H9 (cell line): ENCODE measurements at regions not wholly inside any gene's neighbourhood (a gene's known extent, or its start where the extent isn't known, plus 50 kb on each side); places are given as distances from the start of the nearest gene placed in this dataset.

Source experiments
- DNase-seq: peaks from one replicate; pipeline ENCODE4 v3.0.0-alpha.2; 2017
- H2AFZ ChIP-seq: one replicate; pipeline ENCODE4 v1.6.1; 2013; ENCODE audit warnings: mild to moderate bottlenecking, low read length, control low read depth, moderate library complexity
- H2AK5ac ChIP-seq: 2 replicates; pipeline ENCODE4 v1.6.1; 2013; ENCODE audit warnings: low read length, control low read depth, mixed read lengths; ENCODE audit not compliant: insufficient read length
- H2BK120ac ChIP-seq: one replicate; pipeline ENCODE4 v1.6.1; 2013; ENCODE audit warnings: low read depth, mild to moderate bottlenecking, low read length, control low read depth, inconsistent platforms; ENCODE audit not compliant: poor library complexity, severe bottlenecking
- H2BK12ac ChIP-seq: 2 replicates; pipeline ENCODE4 v1.6.1; 2013; ENCODE audit warnings: low read length, control low read depth, mixed read lengths, low read depth; ENCODE audit not compliant: insufficient read length
- H2BK15ac ChIP-seq: 2 replicates; pipeline ENCODE4 v1.6.1; 2013; ENCODE audit warnings: low read depth, low read length, control low read depth
- H2BK20ac ChIP-seq: one replicate; pipeline ENCODE4 v1.6.1; 2013; ENCODE audit warnings: low read depth, mild to moderate bottlenecking, low read length, control low read depth, inconsistent platforms; ENCODE audit not compliant: poor library complexity, severe bottlenecking
- H2BK5ac ChIP-seq: 2 replicates; pipeline ENCODE4 v1.6.1; 2013; ENCODE audit warnings: low read length, control low read depth, mixed read lengths; ENCODE audit not compliant: insufficient read length
- H3K14ac ChIP-seq: 2 replicates; pipeline ENCODE4 v1.6.1; 2013; ENCODE audit warnings: low read length, control low read depth; ENCODE audit not compliant: insufficient read depth
- H3K18ac ChIP-seq: 2 replicates; pipeline ENCODE4 v1.6.1; 2013; ENCODE audit warnings: low read depth, mild to moderate bottlenecking, mixed read lengths, low read length, control low read depth; ENCODE audit not compliant: insufficient read length
- H3K23ac ChIP-seq: 2 replicates; pipeline ENCODE4 v1.6.1; 2013; ENCODE audit warnings: low read length, control low read depth, mixed read lengths, low read depth; ENCODE audit not compliant: insufficient read length
- H3K23me2 ChIP-seq: 2 replicates; pipeline ENCODE4 v1.6.1; 2013; ENCODE audit warnings: low read depth, mild to moderate bottlenecking, mixed read lengths, low read length, control low read depth; ENCODE audit not compliant: insufficient read length, poor library complexity, severe bottlenecking
- H3K27ac ChIP-seq: 2 replicates; pipeline ENCODE4 v1.5.1; 2013; ENCODE audit warnings: low read length, control low read depth, mixed read lengths, low read depth; ENCODE audit not compliant: insufficient read length
- H3K27me3 ChIP-seq: 2 replicates; pipeline ENCODE4 v1.6.1; 2013; ENCODE audit warnings: low read length, control low read depth, inconsistent platforms; ENCODE audit not compliant: insufficient read depth
- H3K4ac ChIP-seq: 2 replicates; pipeline ENCODE4 v1.6.1; 2013; ENCODE audit warnings: low read depth, mild to moderate bottlenecking, control low read depth, inconsistent platforms, low read length, moderate library complexity
- H3K4me1 ChIP-seq: 2 replicates; pipeline ENCODE4 v1.6.1; 2013; ENCODE audit warnings: low read length, control low read depth, inconsistent platforms; ENCODE audit not compliant: insufficient read depth
- H3K4me2 ChIP-seq: 2 replicates; pipeline ENCODE4 v1.6.1; 2013; ENCODE audit warnings: low read length, control low read depth, mixed read lengths; ENCODE audit not compliant: insufficient read length, insufficient read depth
- H3K56ac ChIP-seq: 2 replicates; pipeline ENCODE4 v1.6.1; 2013; ENCODE audit warnings: low read depth, mild to moderate bottlenecking, mixed read lengths, low read length, control low read depth; ENCODE audit not compliant: insufficient read length
- H3K79me1 ChIP-seq: 2 replicates; pipeline ENCODE4 v1.6.1; 2013; ENCODE audit warnings: low read depth, mild to moderate bottlenecking, moderate library complexity, low read length, control low read depth, inconsistent platforms; ENCODE audit not compliant: insufficient read depth, poor library complexity, severe bottlenecking
- H3K79me2 ChIP-seq: 2 replicates; pipeline ENCODE4 v1.6.1; 2013; ENCODE audit warnings: low read length, control low read depth, inconsistent platforms; ENCODE audit not compliant: insufficient read depth
- H3K9ac ChIP-seq: 2 replicates; pipeline ENCODE4 v1.6.1; 2013; ENCODE audit warnings: low read length, control low read depth, mixed read lengths; ENCODE audit not compliant: insufficient read length; ENCODE audit errors: extremely low read depth
- H3K9me3 ChIP-seq: one replicate; pipeline ENCODE4 v1.6.1; 2013; ENCODE audit warnings: low read depth, low read length, inconsistent platforms; ENCODE audit not compliant: control insufficient read depth
- H3T11ph ChIP-seq: one replicate; pipeline ENCODE4 v1.6.1; 2013; ENCODE audit warnings: mild to moderate bottlenecking, low read length, control low read depth, inconsistent platforms
- H4K20me1 ChIP-seq: one replicate; pipeline ENCODE4 v1.6.1; 2013; ENCODE audit not compliant: control insufficient read depth, insufficient read length, insufficient read depth
- H4K5ac ChIP-seq: 2 replicates; pipeline ENCODE4 v1.6.1; 2013; ENCODE audit warnings: low read depth, mild to moderate bottlenecking, mixed read lengths, low read length, control low read depth; ENCODE audit not compliant: insufficient read length
- H4K8ac ChIP-seq: replicated peaks from 2 replicates; pipeline ENCODE4 v1.6.1; 2013; ENCODE audit warnings: low read length, control low read depth, mixed read lengths, low read depth; ENCODE audit not compliant: insufficient read length
- H4K91ac ChIP-seq: 2 replicates; pipeline ENCODE4 v1.6.1; 2013; ENCODE audit warnings: low read depth, mild to moderate bottlenecking, moderate library complexity, mixed read lengths, low read length, control low read depth; ENCODE audit not compliant: insufficient read length
- H3K27ac Mint-ChIP-seq, 3 experiments: 2 replicates in 2 of 3; 3 replicates in 1 of 3; pipeline ENCODE4 v1.8.0; 2020 to 2021; ENCODE audit warnings: mixed read lengths in 3 of 3, mild to moderate bottlenecking in 1 of 3, moderate library complexity in 1 of 3
- H3K27me3 Mint-ChIP-seq: 2 replicates; pipeline ENCODE4 v1.8.0; 2021; ENCODE audit warnings: low read depth, mild to moderate bottlenecking, moderate library complexity, mixed read lengths
- H3K36me3 Mint-ChIP-seq, 3 experiments: 2 replicates in 2 of 3; 3 replicates in 1 of 3; pipeline ENCODE4 v1.8.0; 2020 to 2021; ENCODE audit warnings: low read depth in 3 of 3, mixed read lengths in 3 of 3; ENCODE audit not compliant: insufficient read depth in 1 of 3
- H3K4me1 Mint-ChIP-seq, 2 experiments: 2 replicates each; pipeline ENCODE4 v1.8.0; 2020; ENCODE audit warnings: mixed read lengths in 2 of 2
- H3K4me3 Mint-ChIP-seq, 2 experiments: 2 replicates in 1 of 2; 3 replicates in 1 of 2; pipeline ENCODE4 v1.8.0; 2020 to 2021; ENCODE audit warnings: mild to moderate bottlenecking in 2 of 2, mixed read lengths in 2 of 2, moderate library complexity in 1 of 2
- H3K9me3 Mint-ChIP-seq, 2 experiments: 2 replicates in 1 of 2; 3 replicates in 1 of 2; pipeline ENCODE4 v1.8.0; 2020; ENCODE audit warnings: mild to moderate bottlenecking in 2 of 2, mixed read lengths in 2 of 2, moderate library complexity in 1 of 2
- CTCF ChIP-seq: fragments of 200-600 bp; sonication (generic); conservative IDR thresholded peaks from 3 replicates; pipeline ENCODE4 v1.8.0; 2021; ENCODE audit warnings: antibody characterized with exemption, mild to moderate bottlenecking
- WGBS: extraction: QIAGEN DNeasy Blood & Tissue Kit; methylation state at CpG from one replicate; pipeline ENCODE4 v1.1.7; 2013; ENCODE audit warnings: missing lambda C conversion rate, low lambda C conversion rate, mixed read lengths; ENCODE audit not compliant: insufficient read length; ENCODE audit errors: extremely low coverage; 5-methylcytosine and 5-hydroxymethylcytosine counted together

DNA sequence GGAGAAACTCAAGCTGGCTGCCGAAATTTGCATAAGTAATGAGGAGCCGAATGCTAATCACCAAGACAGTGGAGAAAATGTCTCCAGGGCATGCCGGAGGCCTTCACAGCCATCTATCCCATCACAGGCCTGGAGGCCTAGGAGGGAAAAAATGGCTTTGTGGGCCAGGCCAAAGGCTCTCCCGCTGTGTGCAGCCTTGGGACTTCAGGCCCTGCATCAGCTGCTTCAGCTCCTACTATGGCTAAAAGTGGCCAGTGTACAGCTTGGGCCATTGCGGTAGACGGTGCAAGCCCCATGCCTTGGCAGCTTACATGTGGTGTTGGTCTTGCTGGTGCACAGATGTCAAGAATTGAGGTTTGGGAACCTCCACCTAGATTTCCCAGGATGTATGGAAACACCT is 162.6 kb upstream of the FAM47A start:
- Histone ChIP-seq H3K23ac (no peak overlapping the region), H2AFZ (no peak overlapping the region), H3T11ph (no peak overlapping the region), H3K9ac (no peak overlapping the region), H3K79me1 (no peaks in the 10 kb centered on the region), H4K91ac (no peak overlapping the region), H2BK20ac (no peak overlapping the region), H2BK120ac (no peak overlapping the region), H3K18ac (no peak overlapping the region), H2AK5ac (no peak overlapping the region), H2BK12ac (no peak overlapping the region), H3K4me2 (no peak overlapping the region), H3K9me3 (peaks cover 8% of the 10 kb centered on the region), H3K23me2 (no peaks in the 10 kb centered on the region), H3K56ac (no peak overlapping the region), H4K5ac (no peak overlapping the region), H4K8ac (no peak overlapping the region), H3K14ac (no peak overlapping the region), H2BK15ac (no peak overlapping the region), H3K4ac (no peak overlapping the region), H4K20me1 (no peaks in the 10 kb centered on the region), H3K27me3 (no peaks in the 10 kb centered on the region; the same call in 1 of the 2 replicates), H3K27ac (no peak overlapping the region), H3K79me2 (no peaks in the 10 kb centered on the region), H2BK5ac (no peak overlapping the region), H3K4me1 (no peaks in the 10 kb centered on the region)
- Mint-ChIP-seq H3K4me3 (no peak overlapping the region), H3K4me1 (peaks cover under 1% of the 10 kb centered on the region in 2 experiments; a peak in 2 of 4 replicates), H3K27me3 (peaks cover 32% of the 10 kb centered on the region), H3K36me3 (peaks cover 4 to 11% (median 7%) of the 10 kb centered on the region in 3 experiments; a peak in 6 of 7 replicates), H3K27ac (no peak overlapping the region), H3K9me3 (peaks cover 8 to 71% of the 10 kb centered on the region in 2 experiments)
- DNase-seq, result no peak
- WGBS, result no CpG with 5 or more reads among the region's 6 CpGs
- TF ChIP-seq CTCF, result no peak
